HFFc6 (cell line): ENCODE measurements at regions not wholly inside any gene's neighbourhood (a gene's known extent, or its start where the extent isn't known, plus 50 kb on each side); places are given as distances from the start of the nearest gene placed in this dataset.

Experiments
- DNase-seq: peaks from one replicate; pipeline ENCODE4 v3.0.0-alpha.2; 2018
- H3K27ac Mint-ChIP-seq: 2 replicates; pipeline ENCODE4 v1.8.0; 2020; ENCODE audit warnings: mild to moderate bottlenecking, mixed read lengths
- H3K27me3 Mint-ChIP-seq: 2 replicates; pipeline ENCODE4 v1.8.0; 2021; ENCODE audit warnings: mild to moderate bottlenecking, moderate library complexity, mixed read lengths; ENCODE audit not compliant: insufficient read depth
- H3K36me3 Mint-ChIP-seq: 2 replicates; pipeline ENCODE4 v1.8.0; 2021; ENCODE audit warnings: low read depth, mixed read lengths
- H3K4me1 Mint-ChIP-seq: 2 replicates; pipeline ENCODE4 v1.8.0; 2020; ENCODE audit warnings: low read depth, mixed read lengths
- H3K4me3 Mint-ChIP-seq: 2 replicates; pipeline ENCODE4 v1.8.0; 2020; ENCODE audit warnings: mild to moderate bottlenecking, moderate library complexity, mixed read lengths
- H3K9me3 Mint-ChIP-seq: 2 replicates; pipeline ENCODE4 v1.8.0; 2020; ENCODE audit warnings: mild to moderate bottlenecking, mixed read lengths
- TF ChIP-seq, protein P1 (sequence below): fragments of 200-600 bp; sonication (generic); IDR thresholded peaks from 2 replicates; pipeline ENCODE4 v1.5.0; 2021; ENCODE audit warnings: antibody characterized with exemption, mild to moderate bottlenecking

GRCh38 chr15:66951531-66952320 lies 113.7 kb upstream of the SMAD3 start:
- Mint-ChIP-seq H3K36me3 (peaks cover 5% of the 10 kb centered on the region), H3K9me3 (no peaks in the 10 kb centered on the region), H3K27ac (no peak overlapping the region), H3K4me1 (peaks cover 52% of the 10 kb centered on the region), H3K27me3 (no peaks in the 10 kb centered on the region; the same call in none of the 2 replicates), H3K4me3 (no peak overlapping the region)
- no peak for DNase-seq
- TF ChIP-seq, protein P1, sequence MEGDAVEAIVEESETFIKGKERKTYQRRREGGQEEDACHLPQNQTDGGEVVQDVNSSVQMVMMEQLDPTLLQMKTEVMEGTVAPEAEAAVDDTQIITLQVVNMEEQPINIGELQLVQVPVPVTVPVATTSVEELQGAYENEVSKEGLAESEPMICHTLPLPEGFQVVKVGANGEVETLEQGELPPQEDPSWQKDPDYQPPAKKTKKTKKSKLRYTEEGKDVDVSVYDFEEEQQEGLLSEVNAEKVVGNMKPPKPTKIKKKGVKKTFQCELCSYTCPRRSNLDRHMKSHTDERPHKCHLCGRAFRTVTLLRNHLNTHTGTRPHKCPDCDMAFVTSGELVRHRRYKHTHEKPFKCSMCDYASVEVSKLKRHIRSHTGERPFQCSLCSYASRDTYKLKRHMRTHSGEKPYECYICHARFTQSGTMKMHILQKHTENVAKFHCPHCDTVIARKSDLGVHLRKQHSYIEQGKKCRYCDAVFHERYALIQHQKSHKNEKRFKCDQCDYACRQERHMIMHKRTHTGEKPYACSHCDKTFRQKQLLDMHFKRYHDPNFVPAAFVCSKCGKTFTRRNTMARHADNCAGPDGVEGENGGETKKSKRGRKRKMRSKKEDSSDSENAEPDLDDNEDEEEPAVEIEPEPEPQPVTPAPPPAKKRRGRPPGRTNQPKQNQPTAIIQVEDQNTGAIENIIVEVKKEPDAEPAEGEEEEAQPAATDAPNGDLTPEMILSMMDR = no peak

- no peaks in the 10 kb centered on the region; the same call in none of the 2 replicates for H3K27me3 Mint-ChIP-seq
- H3K36me3 Mint-ChIP-seq = peaks cover 5% of the 10 kb centered on the region
- no peak overlapping the region for H3K27ac Mint-ChIP-seq
- H3K4me3 Mint-ChIP-seq = no peak overlapping the region
- TF ChIP-seq, protein P1 = no peak
- H3K4me1 Mint-ChIP-seq = peaks cover 42% of the 10 kb centered on the region
- DNase-seq = no peak
- H3K9me3 Mint-ChIP-seq = no peaks in the 10 kb centered on the region
Measured at GRCh38 chr15:66952756-66953522, 112.5 kb upstream of the SMAD3 start.

GRCh38 chr15:66953523-66954229 lies 111.7 kb upstream of the SMAD3 start:
- TF ChIP-seq, protein P1 = no peak

DNA sequence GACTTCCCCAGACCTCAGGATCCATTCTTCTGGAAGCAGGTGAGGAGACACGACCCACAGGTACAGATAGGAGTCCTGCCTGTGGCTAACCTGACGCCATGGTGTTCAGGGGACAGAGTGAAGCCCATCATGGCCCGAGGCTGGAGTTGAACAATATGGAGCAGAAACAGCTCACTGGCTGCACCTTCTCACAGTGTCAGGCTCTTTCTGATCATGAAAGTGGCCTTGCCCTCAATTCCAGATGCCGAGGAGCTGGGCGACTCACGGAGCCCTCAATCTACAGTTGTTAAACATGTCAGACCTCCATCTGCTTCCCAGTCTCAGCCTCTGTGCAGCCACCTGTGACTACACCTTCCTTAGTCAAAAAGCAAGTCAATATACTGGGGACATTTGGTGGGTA lies 110.8 kb upstream of the SMAD3 start:
- TF ChIP-seq, protein P1 = no peak
- H3K4me3 Mint-ChIP-seq = no peak overlapping the region
- no peak overlapping the region for H3K27ac Mint-ChIP-seq
- peaks cover 30% of the 10 kb centered on the region for H3K4me1 Mint-ChIP-seq
- peaks cover 8% of the 10 kb centered on the region for H3K27me3 Mint-ChIP-seq
- DNase-seq = no peak
- H3K9me3 Mint-ChIP-seq = no peaks in the 10 kb centered on the region
- peaks cover 5% of the 10 kb centered on the region for H3K36me3 Mint-ChIP-seq

More at GRCh38 chr15:66953523-66954229, 111.7 kb upstream of the SMAD3 start:
- Mint-ChIP-seq H3K4me3 (no peak overlapping the region), H3K4me1 (peaks cover 34% of the 10 kb centered on the region), H3K36me3 (peaks cover 5% of the 10 kb centered on the region), H3K27ac (no peak overlapping the region), H3K27me3 (peaks cover 4% of the 10 kb centered on the region), H3K9me3 (no peaks in the 10 kb centered on the region)
- DNase-seq = no peak

DNA sequence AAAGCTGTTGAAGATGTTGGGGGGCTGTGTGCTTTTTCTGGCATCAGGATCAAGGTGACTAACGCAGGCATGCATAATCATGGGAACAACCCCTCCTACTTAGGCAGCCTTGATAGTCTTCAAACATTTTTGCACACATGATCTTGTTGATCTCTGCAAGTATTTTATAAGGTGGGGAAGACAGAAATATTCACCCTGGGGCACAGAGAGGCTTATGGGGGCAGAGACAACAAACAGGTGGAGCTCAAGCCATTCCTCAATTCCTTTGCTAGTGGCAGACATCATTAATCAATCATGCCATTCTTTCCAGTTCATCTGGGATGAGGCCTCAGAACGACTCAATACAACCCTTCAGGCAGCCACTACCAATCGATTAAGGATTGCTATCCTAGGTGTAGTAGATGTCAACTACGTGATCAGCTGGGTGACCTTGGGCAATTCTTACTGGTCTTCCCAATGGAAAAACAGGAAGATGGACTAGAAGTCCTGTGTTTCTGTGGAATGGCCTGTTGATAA lies 110.3 kb upstream of the SMAD3 start:
- no peak overlapping the region for H3K4me3 Mint-ChIP-seq
- no peak for DNase-seq
- H3K36me3 Mint-ChIP-seq = peaks cover 3% of the 10 kb centered on the region
- TF ChIP-seq, protein P1 = no peak
- no peaks in the 10 kb centered on the region for H3K9me3 Mint-ChIP-seq
- H3K27me3 Mint-ChIP-seq = peaks cover 11% of the 10 kb centered on the region
- peaks cover 28% of the 10 kb centered on the region for H3K4me1 Mint-ChIP-seq
- H3K27ac Mint-ChIP-seq = no peak overlapping the region
